HG03521 (cell line): ENCODE measurements at regions not wholly inside any gene's neighbourhood (a gene's known extent, or its start where the extent isn't known, plus 50 kb on each side); places are given as distances from the start of the nearest gene placed in this dataset.
"Not testable (repeated sequence)": the region's sequence is repeated elsewhere in the genome, so short reads cannot be mapped to it uniquely, and the experiment has no call there.

ENCODE experiments used
- ATAC-seq: cut with Tn5 transposase; IDR thresholded peaks from one replicate; pipeline ENCODE4 v1.9.1; 2021; ENCODE audit warnings: mild to moderate bottlenecking, moderate library complexity; ENCODE audit not compliant: unreplicated experiment

- ATAC-seq, result no peak
Observed at GRCh38 chr14:47959740-47960139, 284.3 kb upstream of the MDGA2 start.

DNA sequence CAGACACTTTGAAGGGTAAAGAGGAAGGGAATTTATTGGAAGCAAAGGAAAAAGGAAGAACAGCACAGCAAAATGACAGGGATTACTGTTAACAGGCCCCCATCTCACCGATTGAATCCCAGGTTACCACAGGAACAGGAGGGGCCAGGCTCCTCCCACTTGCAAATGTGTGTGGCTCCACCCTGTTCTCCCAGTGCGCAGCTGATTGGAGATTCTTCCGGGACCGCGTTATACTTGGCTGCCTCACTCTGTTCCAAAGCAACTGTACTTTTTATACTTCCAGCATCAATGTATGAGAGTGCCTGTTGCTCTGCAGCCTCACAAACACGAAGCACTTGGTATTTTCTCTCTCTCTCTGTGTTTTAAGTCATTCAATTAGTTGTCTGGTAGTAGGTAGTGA lies 273.6 kb upstream of the MDGA2 start:
- no peak for ATAC-seq

GRCh38 chr14:47935332-47935731 lies 259.9 kb upstream of the MDGA2 start:
- no peak for ATAC-seq

DNA sequence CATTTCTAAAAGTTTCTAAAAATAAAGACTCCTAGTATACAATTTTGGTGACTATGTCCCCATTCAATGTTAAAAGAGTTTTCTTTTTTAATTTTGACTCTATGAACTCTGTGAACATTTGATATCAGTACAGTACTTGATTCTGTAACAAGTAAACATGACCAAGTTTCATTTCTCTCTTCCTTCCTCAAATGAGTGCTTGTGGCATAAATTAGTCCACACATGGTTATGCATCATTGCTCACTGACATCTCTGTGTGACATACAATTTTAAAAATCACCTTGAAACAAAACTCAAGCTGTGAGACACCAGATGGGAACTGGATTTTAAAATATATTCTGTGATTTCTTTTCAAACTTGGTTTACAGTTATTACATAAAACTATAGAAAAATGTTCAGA lies 253.9 kb upstream of the MDGA2 start:
- ATAC-seq, result peak; percentile 67

- no peak for ATAC-seq
Observed at GRCh38 chr14:47921133-47921532, 245.7 kb upstream of the MDGA2 start.

GRCh38 chr14:47919997-47920396 lies 244.6 kb upstream of the MDGA2 start:
- no peak for ATAC-seq

- ATAC-seq, result no peak
Observed at GRCh38 chr14:47919334-47919846, 244.0 kb upstream of the MDGA2 start.

DNA sequence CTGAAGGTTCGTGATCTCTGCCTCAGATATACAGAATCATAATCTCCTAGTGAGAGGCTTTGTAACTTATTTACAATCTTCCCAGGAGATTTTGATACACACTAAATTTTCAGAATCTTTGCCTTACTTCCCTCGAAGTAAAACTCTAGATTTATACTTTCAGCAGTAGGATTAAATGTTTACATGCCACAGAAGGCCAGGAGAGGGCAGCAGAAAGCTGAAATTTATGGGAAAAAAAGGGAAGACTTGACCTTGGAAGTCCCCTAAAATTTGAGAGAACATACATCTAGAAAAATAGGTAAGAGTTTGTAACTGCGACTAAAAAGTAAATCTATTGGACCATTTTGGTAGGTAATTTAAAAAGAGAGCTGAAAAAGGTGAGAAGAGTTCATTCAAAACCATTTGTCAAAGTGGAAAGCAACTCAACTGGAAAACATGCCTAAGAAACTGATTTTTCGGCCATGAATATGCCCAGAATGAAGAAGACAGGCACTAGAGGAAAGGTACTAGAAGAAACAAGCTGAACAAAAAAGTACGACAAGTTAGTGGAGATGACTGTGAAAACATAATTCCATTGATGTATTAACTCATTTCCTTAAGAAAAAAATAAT lies 242.0 kb upstream of the MDGA2 start:
- ATAC-seq, result no peak

DNA sequence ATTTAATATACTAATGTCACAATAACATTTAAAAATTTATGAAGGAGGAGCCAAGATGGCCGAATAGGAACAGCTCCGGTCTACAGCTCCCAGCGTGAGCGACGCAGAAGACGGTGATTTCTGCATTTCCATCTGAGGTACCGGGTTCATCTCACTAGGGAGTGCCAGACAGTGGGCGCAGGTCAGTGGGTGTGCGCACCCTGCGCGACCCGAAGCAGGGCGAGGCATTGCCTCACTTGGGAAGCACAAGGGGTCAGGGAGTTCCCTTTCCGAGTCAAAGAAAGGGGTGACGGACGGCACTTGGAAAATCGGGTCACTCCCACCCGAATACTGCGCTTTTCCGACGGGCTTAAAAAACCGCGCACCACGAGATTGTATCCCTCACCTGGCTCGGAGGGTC lies 225.7 kb upstream of the MDGA2 start:
- ATAC-seq, result not testable (repeated sequence)

GRCh38 chr14:47899685-47900084 lies 224.3 kb upstream of the MDGA2 start:
- ATAC-seq, result no peak

- ATAC-seq, result no peak
Observed at GRCh38 chr14:47874350-47874749, 198.9 kb upstream of the MDGA2 start.

DNA sequence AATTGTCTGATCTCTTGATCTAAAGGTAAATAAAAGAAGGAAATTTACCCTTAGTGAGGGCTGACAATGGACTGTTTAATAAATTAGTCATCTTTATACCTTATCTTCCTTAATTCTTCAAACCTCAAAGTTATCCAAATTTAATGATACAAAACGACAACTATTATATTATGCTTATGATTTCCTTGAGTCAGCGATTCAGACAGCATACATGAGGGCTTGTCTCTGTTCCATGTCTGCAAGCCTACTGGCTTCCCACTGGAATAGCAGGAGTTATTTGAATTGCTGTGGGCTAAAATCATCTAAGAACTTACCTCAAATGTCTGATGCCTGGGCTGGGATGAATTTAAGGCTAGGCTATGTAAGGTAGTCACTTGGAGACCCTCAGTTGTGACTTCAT lies 197.2 kb upstream of the MDGA2 start:
- no peak for ATAC-seq

DNA sequence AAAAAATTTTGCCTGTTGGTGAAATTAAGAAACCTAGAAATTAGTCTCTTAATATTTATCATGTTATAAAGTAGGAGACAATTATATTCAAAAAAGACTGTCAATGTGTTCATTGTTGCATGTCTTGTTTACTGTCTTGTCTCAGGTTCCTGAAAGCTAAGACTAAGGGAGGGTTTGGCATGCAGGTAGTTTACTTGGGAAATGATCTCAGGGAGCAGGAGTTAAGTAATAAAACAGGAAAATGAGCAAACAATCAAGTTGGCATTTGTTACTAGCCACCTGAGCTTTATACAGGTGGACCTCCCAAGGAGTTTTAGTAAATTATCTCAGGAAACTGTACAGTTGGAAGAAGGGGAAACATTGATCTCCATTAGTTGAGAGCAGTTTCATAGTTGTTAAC lies 188.0 kb upstream of the MDGA2 start:
- no peak for ATAC-seq

- ATAC-seq, result no peak
Observed at GRCh38 chr14:47857646-47858045, 182.2 kb upstream of the MDGA2 start.

- no peak for ATAC-seq
Observed at GRCh38 chr14:47852278-47852677, 176.9 kb upstream of the MDGA2 start.

DNA sequence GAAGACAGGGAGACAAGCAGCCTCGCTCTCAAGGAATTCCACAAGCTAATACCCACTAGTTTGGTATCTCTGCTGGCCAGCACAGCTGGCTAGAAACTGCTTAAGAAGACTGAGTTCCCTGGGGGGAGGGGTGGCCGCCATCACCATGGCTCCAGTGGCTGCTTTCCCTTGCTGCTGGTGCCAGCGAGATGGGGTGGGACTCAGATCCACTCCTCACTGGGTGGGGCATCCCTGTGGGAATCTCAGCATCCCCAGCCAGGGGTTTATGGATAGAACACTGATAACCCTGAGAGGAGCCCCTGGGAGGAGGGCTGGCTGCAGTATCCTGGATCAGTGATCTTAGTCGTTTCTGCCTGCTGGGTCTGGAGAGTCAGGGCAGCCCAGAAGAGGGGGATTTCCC lies 170.6 kb upstream of the MDGA2 start:
- no peak for ATAC-seq

DNA sequence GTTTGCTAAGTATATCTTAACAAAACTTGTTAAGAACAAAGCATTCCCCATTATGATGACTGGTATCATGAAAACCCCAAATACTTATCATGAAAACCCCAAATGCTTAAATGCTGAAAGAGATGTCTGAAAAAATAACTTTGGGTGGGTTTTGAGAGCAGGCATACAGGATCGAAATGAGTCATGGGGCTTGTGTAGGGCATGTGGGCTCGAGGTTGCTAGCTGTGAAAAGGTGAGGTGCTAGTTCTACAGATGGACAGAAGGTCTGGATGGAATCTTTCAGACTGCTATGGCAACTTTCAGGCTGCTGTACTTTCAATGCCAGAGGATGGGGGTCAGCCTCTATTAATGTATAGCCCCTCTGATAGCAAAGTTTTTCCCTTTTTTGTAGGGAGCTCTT lies 167.8 kb upstream of the MDGA2 start:
- ATAC-seq, result no peak

- no peak for ATAC-seq
Observed at GRCh38 chr14:47833011-47833410, 157.6 kb upstream of the MDGA2 start.

GRCh38 chr14:47826809-47827208 lies 151.4 kb upstream of the MDGA2 start:
- no peak for ATAC-seq

DNA sequence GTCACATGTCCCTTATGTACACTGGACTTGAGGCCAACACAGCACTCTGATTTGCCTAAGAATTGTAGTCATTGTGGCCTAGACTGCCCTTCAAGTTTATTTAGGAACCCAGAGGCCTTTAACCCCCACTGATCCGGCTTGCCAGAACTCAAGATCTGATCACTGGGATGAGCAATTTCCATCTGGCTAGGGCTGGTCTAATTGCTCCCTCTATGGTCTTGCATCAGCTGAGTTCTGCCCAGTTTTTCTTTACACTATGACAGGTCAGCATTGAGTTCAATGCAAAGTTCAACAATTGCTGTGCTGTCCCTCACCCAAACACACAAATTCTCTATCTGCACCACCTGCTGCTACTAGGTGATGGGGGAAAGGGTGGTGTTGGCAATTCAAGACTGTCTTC lies 146.9 kb upstream of the MDGA2 start:
- ATAC-seq, result no peak

DNA sequence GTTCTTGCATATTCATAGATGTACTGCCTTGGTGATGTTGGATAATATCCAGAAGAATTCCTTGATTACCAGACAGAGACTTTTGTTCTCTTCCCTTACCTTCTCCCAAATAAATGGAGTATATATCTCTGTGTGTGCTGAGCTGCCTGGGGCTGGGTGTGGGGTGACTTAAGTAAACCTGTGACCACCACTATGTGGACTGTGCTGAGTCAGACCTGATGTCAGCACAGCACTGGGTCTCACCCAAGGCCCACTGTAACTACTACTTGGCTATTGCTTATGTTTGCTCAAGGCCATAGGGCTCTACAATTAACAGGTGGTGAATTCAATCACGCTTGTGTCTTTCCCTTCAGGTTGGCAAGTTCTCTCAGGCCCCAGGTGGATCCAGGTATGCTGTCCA lies 145.7 kb upstream of the MDGA2 start:
- no peak for ATAC-seq

- ATAC-seq, result no peak
Observed at GRCh38 chr14:47790477-47790876, 115.1 kb upstream of the MDGA2 start.

DNA sequence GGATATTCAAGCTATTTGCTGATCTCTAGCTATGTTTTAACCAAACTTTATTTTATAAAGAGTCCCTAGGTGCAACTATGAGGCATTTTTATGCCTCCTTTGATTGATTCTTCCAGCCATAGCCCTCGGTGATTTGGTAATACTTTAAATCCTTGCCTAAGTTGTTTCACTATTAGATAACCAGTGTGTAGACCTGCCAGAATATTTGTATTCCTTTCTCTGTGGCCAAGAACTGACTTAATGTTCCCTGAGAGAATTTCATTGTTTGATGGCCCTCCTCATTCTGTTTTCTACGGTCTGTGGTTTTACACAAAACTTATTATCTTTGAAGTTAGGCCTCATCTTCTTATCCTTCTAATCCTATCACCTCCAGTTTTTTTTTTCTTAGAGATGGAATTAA lies 109.7 kb upstream of the MDGA2 start:
- ATAC-seq, result no peak
